H4 (cell line): ENCODE measurements at regions not wholly inside any gene's neighbourhood (a gene's known extent, or its start where the extent isn't known, plus 50 kb on each side); places are given as distances from the start of the nearest gene placed in this dataset.
A peak's percentile ranks its signal among the peaks of the same experiment; 100 is the strongest.

Experiments
- DNase-seq: peaks from one replicate; pipeline ENCODE4 v3.0.0-alpha.2; 2015; ENCODE audit warnings: low spot score

DNA sequence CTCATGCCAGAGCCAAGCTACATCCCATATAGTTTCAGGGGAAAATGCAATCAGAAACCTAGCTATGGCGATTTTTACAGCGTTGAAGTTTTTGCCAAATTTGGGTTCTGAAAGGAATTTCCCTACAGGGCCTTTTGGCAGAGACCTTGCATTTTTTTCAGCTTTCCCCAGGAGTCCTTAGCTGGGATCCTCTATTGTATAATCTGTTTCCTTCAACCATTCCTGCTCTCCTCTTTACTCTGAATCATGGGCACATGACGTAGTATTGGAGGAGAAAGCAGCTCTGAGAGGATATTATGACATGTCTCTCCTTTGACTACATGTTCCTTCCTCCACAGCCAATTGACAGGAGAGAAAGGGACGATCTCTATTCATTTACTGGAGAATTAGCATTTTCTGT is 118.5 kb upstream of the ERCC6L2 start:
- DNase-seq, result peak; percentile 35

DNA sequence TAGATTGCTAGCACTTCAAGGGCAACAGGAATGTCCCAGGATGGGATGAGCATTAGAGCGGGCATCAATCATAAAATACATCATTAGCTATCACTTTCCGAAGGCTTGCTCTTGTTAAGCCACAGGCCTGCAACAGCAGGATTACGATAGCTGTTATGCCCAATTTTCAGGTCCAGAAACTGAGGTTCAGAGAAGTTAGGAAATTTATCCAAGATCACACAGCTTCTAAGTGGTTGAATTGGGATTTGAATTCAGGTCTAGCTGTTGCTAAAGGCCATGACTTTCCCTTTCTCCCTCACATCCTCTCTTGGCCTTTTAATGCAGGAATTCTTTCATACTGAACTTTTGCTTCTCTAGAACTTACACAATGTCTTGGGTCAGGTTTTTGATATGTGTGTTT is 119.4 kb upstream of the ERCC6L2 start:
- DNase-seq, result no peak

DNA sequence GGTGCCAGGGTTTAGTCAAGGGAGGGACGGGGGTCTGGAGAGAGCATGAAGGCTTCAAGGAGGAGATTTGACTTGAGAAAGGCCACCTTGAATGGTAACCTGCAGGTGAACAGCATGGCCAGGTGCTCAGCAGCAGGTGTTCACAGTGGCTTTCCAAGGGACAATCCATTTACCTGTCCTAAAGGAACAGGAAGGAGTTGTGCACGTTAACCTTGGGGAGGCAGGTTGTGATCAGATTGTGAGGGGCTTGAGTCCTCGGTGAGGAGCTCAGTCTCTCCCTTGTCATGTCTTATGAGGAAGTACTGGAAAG is 120.1 kb upstream of the ERCC6L2 start:
- no peak for DNase-seq

DNA sequence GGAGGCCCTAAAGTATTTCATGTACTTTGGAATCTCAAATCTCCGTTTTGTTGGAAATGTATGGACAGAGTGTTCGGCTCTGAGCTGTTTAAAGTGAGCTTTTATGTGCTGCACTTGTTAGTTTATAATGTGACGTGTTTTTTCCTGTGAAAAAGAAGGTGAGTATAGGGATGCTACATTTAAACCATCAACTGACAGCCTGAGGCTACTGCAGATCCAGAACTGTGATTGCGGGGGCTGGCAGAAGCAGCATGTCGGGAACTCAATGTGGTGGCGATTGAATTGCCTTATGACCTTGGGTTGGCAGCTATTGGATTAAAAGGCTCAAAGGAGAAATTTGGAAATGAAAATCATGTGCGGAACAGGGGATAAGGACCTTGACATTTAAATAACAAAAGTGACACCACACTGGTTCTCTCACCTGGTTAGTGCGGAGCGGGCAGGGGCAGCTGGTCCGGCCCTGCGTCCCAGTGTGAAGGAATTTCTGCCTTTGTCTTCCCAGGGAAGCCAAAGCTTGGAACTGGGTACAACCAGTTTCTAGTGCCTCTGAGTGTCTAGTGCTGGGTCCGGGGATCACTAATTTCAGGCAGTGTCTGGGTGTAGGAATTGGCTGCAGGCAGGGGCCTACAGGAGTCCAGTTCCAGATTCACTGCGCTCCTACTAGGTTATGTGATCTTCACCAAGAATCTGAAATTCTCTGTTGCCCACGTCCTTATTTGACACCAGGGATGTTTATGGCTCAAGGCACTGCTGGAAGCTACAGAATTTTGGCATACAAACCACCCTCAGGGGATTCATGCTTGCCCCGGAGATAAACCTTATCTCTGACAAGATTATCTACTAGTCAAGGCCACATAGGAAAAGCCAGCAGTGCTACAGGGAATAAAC is 120.7 kb upstream of the ERCC6L2 start:
- no peak for DNase-seq

DNA sequence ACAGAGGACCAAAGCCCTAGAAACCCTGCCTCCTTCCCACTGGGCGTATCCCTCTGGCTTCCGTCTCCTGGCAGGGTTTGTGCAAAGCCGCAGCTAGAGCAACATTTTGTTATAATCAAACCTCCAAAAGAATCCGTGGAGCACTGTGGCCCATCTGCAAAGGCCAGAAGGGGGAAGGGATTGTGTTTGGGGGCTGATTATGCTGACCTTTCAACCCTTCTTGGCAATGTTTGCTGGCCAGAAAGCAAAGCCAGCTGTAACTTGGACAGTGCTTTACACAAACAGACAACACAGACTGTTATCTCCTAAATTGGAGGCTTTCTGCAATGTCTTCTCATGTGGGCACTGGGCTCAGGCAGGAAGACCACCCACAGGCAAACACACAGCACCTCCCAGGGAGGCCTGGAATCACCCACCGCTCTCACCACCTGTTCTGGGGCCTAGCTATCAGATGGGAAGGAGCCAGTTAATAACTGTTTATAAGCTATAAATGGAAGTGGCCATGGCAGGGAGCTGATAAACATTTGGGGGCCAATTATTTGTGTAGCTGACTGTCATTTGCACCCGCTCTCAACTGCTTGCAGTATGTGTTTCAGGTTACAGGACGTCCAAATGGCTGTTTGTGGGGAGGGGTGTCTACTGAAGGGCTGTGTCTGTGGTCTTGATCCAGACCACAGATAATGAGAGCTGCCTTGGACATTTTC is 121.6 kb upstream of the ERCC6L2 start:
- DNase-seq, result peak; percentile 46

DNA sequence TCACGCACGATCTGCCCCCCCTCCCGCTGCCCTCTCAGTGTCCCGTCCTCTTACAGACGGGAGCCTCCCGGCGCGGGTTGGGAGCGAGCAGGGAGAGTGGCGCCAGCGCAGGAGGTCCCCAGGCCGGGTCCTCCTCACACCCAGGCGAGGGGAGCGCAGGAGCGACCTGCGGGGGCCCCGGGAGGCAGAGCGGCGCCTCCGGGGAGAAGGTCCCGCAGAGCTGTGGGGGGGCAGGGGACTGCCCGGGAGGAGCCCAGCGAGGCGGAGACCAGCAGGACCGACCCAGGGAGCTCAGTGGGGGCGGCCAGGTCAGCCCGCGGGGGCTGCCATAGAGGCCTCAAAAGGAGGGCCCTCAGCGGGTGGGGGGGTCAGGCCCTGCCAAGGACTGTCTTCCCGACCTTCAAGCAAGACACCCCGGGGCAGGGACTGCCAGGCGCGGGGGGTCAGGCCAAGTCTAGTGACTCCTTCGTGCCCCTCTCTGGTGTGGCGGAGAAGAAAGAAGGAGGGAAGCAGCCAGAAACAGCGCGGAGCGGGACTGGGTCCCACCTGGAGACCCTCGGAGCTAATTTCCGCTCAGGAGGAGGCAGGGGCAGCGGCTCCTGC is 123.3 kb upstream of the ERCC6L2 start:
- no peak for DNase-seq

DNA sequence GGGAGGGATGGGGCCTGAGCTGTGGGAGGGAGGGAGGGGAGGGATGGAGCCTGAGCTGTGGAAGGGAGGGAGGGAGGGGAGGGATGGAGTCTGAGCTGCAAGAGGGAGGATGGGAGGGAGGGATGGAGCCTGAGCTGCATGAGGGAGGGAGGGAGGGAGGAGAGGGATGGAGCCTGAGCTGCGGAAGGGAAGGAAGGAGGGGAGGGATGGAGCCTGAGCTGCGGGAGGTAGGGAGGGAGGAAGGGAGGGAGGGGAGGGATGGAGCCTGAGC is 124.0 kb upstream of the ERCC6L2 start:
- DNase-seq, result no peak

DNA sequence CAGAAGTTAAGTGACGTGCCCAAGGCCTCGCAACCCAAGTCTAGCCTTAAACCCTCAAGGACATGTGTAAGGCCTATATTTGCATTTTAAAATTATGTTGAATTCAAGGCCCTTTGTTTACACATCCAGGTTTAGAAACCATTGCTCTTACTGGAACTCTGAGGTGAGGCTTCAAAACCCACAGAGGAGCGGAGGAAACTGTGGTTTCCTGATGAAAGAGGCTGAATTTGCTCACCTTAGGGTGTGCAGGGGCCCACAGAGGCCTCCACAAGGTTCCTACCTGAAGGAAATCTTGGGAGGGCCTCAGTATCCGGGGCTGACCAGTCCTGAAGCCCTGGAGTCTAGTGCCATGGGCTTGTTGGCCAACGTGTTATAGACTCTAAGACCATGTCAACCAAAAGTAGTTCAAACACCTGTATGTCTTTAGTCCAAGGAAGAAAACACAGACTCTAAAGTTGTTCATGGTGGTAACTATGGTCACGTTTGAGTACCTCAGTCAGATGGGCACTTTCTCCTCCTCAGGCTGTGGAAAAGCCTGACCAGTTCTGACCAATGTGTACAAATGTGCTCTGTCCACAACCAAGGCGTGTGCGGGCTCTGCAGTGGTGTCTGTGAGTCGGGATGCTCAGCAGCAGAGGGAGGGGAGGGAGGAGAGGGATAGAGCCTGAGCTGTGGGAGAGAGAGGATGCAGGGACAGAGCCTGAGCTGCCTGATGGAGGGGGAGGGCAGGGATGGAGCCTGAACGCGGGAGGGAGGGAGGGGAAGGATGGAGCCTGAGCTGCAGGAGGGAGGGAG is 124.6 kb upstream of the ERCC6L2 start:
- no peak for DNase-seq

DNA sequence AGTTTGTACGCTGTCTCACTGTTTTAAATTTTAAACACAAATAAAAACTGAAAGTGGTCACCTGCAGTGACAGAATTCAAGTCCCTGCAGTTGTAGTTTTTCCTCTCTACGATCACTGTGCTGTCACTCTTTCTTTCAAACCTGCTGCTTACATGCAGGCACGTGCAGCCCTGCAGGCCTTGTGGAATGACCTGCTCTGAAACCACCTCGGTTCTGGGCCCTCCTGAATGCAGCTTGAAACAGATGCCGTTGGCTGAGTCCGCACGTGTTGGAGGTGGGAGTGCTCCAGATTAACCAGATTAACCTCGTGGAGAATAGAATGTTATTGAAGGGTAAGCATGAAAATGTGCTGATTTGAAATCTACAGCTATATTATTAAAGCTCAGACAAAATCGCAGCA is 126.0 kb upstream of the ERCC6L2 start:
- no peak for DNase-seq

DNA sequence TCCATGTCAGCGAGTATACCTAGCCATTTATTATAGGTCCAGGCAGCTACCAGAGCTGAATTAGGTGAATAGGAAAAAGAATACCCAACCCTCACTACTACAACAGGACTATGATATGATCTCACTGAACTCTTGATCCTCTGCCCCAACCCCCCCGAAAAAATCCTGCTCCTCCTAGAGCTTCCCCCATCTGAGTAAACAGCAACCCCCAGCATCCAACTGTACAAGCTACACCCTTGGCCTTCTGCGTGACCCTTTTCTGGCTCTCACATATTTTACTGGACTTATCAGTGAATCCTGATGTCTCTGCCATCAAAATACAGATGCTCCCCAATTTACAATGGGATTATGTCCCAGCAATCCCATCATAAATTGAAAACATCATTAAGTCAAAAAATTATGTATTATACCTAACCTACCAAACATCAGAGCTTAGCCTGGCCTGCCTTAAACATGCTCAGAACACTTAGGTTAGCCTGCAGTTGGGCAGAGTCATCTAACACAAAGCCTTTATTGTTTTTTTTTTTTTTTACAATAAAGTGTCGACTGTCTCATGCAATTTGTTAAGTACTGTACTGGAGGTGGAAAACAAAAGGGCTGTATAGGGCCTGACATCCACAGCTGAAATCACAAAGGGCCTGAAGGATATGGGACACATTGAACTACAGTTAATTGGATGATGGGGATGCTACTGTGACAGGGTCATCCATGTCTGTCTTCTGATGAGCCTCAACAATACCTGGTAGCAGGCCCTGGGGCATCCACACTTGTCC is 128.9 kb upstream of the ERCC6L2 start:
- no peak for DNase-seq

DNA sequence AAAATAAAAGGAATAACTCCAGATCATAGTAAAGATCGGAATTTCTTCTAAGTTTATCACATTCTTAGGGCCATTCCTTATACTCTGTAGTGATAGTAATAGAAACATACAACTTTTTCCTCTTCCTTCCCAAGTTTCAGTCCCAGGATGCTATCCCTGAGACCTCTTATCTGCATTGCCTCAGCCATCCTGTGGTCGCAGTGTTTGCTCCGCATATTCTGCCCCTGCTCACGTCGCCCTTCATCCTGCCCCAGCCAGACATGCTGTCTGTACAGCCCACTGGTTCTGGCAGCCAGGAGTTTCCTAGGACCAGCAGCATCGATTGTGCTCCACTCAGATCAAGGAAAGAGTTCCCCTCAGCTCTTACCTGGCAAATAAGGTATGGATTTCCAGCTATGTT is 132.7 kb upstream of the ERCC6L2 start:
- DNase-seq, result no peak

DNA sequence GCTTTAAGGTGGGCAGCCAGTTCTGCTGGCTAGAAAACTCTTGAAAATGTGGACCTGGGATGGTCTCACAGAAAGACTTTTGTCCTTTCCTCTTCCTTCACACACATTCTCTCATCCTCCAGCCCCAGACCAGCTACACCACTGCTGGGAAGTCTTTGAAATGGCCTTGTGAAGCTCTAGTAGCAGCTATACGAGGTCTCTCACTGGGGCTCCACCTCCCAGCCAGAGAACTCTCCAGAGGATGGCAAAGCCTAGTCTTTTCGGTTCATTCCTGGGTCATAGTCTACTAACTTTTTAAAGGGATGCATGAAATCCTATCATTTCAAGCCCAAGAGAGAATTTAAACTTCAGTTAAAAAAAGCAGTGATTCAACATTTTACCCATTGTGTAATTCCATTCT is 133.9 kb upstream of the ERCC6L2 start:
- no peak for DNase-seq

DNA sequence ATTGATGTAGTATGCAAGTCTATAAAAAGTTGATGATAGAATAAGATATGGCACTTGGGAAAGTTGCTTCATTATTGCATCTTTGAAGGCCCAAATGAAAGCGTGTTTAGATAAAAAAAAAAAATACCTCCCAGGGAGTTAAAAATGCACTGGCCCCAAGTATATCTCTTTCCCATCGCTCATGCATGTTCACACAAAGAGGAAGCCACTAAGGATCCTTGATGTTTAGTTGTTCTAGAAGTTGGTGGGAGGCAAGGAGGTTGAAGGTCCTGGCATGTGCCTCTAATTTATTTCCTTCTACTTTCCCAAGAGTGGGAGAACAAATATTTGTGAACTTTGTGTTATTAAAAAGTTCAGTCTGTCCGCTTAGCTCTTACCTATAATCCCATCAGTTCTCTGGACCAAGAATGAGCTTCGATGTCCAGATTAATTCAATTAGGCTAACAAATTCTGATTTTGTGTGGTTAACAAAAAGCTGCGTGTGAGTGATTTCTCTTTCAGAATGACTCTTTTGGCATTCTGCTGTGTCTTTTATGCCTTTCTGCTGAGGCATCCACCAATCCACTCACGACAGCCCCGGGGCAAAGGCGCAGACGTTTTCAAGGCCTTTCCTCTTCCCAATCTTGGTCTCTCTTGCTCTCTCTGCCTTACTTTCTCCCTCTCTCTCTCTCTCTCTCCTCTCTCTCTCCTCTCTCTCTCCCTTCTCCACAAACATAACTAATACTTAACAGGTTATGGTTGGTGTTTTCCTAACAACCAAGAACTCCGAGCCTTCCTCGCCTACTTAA is 135.1 kb upstream of the ERCC6L2 start:
- DNase-seq, result no peak

DNA sequence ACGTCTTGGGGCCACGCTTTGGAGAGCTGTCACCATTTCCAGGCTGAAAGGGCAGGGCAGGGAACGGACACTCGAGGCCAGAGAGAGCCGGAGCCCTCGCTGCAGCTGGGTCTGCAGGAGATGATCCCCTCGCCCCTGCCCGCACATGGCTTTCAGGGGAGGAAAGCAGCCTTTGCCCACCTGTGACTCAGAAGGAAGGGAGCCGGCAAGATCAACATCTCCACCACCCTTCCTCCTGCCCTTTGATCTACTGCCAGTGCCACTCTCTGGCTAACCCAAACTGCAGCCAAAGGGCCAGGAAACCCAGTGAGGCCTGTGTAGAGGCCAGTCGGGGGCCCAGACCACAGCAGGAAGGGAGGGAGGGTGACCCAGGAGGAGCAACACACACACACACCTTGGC is 137.1 kb upstream of the ERCC6L2 start:
- no peak for DNase-seq

DNA sequence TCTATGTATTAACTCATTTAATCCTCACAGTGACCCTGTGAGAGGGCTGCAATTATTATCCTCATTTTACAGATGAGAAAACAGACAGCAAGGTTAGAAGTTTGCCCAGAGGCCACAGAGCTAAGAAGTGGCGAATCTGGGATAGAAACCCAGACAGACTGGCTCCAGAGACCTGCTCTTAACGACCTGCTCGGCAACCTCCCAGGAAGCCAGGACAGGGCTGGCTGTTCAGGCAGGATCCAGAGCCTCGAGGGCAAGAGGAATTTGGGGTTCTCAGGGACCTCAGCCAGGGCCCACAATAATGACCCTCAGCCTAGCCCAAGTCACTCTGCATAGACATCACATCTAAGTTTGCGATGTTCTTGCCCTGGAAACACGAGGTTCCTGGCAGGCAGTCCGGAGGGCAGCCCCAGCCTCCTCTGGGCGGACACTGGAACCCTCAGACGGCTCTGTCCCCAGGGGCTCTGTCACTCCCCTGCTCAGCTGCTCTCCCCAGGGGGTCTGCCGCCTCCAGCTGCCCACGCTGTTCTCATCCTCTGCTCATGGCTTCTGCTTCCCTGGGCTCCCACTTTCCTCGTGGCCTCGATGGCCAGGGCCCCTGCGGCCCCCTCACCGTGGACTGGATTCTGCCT is 138.5 kb upstream of the ERCC6L2 start:
- no peak for DNase-seq

DNA sequence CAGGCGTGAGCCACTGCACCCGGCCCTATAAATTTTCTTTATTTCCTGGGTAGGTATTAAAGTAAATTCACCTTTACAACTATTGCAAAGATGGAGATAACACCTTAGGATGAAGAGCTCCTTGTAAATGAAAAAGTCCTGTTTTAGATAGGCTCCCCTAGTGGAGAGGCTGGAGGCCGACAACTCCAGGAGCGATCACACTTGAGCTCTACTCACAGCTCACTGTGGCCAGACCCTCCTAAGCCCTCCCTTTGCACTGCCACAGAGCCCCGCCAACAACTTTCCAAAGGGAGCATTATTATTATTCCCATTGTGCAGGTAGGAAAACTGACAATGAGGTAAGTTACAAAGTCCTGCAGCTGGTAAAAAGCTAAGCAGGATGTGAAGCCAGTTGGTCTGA is 139.1 kb upstream of the ERCC6L2 start:
- no peak for DNase-seq

DNA sequence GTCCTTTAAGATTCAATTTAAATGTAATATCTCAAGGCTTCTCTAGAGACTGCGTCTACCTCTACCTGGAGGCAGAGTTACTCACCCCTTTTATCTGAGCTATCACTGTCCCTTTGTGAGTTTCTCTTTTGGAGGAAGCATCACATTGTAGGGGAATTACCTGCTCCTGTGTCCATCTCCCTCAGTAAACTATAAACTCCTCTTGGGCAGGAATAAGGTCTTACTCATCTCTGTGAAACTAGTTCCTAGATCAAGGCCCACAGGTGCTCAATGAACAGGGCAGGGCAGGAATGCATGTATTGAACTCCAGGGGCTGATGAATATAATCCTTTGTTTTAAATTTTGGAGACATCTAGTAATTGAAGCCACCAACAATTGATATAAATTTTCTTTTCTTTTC is 139.8 kb upstream of the ERCC6L2 start:
- DNase-seq, result no peak

DNA sequence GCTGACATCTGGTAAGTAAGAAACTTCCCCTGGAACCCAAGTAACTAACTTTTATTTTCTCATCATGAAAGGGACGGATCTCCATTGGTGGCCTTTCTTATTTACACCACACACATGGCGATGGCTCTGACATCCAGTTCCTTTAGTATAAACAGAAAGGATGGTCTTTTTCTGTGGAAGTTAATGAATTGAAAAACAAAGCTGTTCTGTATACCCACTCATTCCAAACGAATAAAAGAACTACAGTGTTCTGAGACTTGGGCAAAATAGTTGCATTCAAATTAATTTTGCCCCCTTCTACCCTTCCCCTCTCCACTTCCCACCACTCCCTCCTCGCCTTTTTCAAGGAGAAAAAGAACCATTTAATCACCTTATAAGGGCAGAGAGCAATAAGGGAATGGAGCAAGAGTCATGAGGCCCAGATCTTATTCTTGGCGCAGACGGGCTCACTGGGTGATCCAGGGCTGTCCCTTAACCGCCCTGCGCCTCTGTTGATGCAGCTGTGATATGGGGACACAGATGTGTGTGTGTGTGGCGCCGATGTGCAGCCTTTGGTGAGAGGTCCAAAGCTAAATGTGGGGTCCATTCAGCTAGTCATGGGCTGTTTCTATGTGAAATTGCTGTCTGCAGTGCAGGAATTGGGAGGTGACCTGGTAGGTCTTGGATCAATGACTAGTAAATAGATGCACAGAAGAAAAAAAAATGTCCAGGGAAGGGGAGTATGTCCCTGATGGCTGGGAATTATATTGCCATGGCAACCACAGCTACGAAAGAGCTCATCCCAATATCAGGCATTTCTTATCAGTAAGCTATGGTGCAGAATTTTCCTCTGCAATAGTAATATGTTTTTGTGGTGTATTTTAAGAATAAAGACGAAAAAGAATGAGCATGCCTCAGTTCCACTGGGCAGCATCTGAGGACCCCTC is 141.5 kb upstream of the ERCC6L2 start:
- no peak for DNase-seq
